Fibroblast of lung (primary cell): ENCODE measurements at regions not wholly inside any gene's neighbourhood (a gene's known extent, or its start where the extent isn't known, plus 50 kb on each side); places are given as distances from the start of the nearest gene placed in this dataset.

ENCODE experiments used
- CTCF ChIP-seq, 2 donors: IDR thresholded peaks in 1 of 2; conservative IDR thresholded peaks in 1 of 2; 1 replicate in 1 of 2; 2 replicates in 1 of 2; pipeline ENCODE4 v1.5.1; 2011 to 2012; ENCODE audit warnings: low read length in 2 of 2, control low read depth in 1 of 2, inconsistent platforms in 1 of 2, low read depth in 1 of 2, mild to moderate bottlenecking in 1 of 2
- EZH2 ChIP-seq: IDR thresholded peaks from 2 replicates; pipeline ENCODE4 v1.5.1; 2012; ENCODE audit warnings: low read length, control low read depth, mild to moderate bottlenecking; ENCODE audit errors: missing control alignments

- TF ChIP-seq CTCF (conservative IDR thresholded peaks at IDR 0.05 in 1 of 2, IDR thresholded peaks at IDR 0.05 in 1 of 2; ENCODE audit: low read depth in 1 of 2, low read length in 2 of 2) = no peak
- TF ChIP-seq EZH2 = no peak
These were observed 286.3 kb downstream of the BCL11A start for GRCh38 chr2:60267122-60267521.
